HFFc6 (cell line): ENCODE measurements at regions not wholly inside any gene's neighbourhood (a gene's known extent, or its start where the extent isn't known, plus 50 kb on each side); places are given as distances from the start of the nearest gene placed in this dataset.

Experiments used
- DNase-seq: peaks from one replicate; pipeline ENCODE4 v3.0.0-alpha.2; 2018
- H3K27ac Mint-ChIP-seq: 2 replicates; pipeline ENCODE4 v1.8.0; 2020; ENCODE audit warnings: mild to moderate bottlenecking, mixed read lengths
- H3K27me3 Mint-ChIP-seq: 2 replicates; pipeline ENCODE4 v1.8.0; 2021; ENCODE audit warnings: mild to moderate bottlenecking, moderate library complexity, mixed read lengths; ENCODE audit not compliant: insufficient read depth
- H3K36me3 Mint-ChIP-seq: 2 replicates; pipeline ENCODE4 v1.8.0; 2021; ENCODE audit warnings: low read depth, mixed read lengths
- H3K4me1 Mint-ChIP-seq: 2 replicates; pipeline ENCODE4 v1.8.0; 2020; ENCODE audit warnings: low read depth, mixed read lengths
- H3K4me3 Mint-ChIP-seq: 2 replicates; pipeline ENCODE4 v1.8.0; 2020; ENCODE audit warnings: mild to moderate bottlenecking, moderate library complexity, mixed read lengths
- H3K9me3 Mint-ChIP-seq: 2 replicates; pipeline ENCODE4 v1.8.0; 2020; ENCODE audit warnings: mild to moderate bottlenecking, mixed read lengths
- TF ChIP-seq, protein P1 (sequence below): fragments of 200-600 bp; sonication (generic); IDR thresholded peaks from 2 replicates; pipeline ENCODE4 v1.5.0; 2021; ENCODE audit warnings: antibody characterized with exemption, mild to moderate bottlenecking

DNA sequence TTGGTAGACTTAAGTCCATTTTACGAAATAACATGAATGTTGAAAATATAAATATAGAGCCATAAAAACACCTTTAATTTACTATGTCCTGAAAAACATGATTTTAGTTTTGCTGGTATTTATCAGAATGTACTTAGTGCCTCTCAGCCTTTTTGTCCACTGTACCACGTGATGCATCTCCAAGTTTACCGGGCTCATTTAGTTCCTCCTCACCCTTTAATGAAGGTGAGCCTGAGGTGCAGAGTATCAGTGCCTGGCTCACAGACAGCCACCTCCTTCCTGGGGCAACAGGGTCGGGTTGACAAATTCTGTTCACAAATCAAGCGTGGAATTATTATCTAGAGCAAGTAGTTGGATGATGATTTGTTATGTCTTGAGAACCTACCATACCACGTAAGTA lies 420.5 kb upstream of the MEIS1 start:
- H3K27me3 Mint-ChIP-seq = no peaks in the 10 kb centered on the region
- H3K9me3 Mint-ChIP-seq = peaks cover 13% of the 10 kb centered on the region
- TF ChIP-seq, protein P1, sequence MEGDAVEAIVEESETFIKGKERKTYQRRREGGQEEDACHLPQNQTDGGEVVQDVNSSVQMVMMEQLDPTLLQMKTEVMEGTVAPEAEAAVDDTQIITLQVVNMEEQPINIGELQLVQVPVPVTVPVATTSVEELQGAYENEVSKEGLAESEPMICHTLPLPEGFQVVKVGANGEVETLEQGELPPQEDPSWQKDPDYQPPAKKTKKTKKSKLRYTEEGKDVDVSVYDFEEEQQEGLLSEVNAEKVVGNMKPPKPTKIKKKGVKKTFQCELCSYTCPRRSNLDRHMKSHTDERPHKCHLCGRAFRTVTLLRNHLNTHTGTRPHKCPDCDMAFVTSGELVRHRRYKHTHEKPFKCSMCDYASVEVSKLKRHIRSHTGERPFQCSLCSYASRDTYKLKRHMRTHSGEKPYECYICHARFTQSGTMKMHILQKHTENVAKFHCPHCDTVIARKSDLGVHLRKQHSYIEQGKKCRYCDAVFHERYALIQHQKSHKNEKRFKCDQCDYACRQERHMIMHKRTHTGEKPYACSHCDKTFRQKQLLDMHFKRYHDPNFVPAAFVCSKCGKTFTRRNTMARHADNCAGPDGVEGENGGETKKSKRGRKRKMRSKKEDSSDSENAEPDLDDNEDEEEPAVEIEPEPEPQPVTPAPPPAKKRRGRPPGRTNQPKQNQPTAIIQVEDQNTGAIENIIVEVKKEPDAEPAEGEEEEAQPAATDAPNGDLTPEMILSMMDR = no peak
- no peaks in the 10 kb centered on the region for H3K4me1 Mint-ChIP-seq
- DNase-seq = no peak
- no peak overlapping the region for H3K4me3 Mint-ChIP-seq
- H3K27ac Mint-ChIP-seq = no peak overlapping the region
- H3K36me3 Mint-ChIP-seq = no peaks in the 10 kb centered on the region

DNA sequence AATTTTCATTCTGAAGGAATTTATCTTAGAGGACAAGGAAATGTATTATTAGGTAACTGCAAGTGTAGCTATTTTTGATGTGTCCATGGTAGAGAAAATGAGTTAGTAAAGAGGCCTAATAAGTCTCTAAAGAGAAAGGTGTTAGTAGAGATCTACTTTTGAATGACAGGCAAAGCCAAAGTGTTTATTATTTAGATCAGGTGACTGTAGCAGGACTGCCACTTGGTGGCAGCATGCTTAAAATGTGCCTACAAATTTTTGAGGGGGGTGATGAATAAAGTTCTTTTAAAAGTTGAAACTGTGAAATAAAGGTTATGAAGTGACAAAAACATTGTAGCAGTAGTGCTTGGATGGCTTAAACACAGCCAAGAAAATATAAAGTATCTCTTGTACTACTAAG lies 421.5 kb upstream of the MEIS1 start:
- TF ChIP-seq, protein P1 = peak; percentile 60
- no peaks in the 10 kb centered on the region for H3K27me3 Mint-ChIP-seq
- no peaks in the 10 kb centered on the region for H3K4me1 Mint-ChIP-seq
- H3K4me3 Mint-ChIP-seq = no peak overlapping the region
- H3K36me3 Mint-ChIP-seq = no peaks in the 10 kb centered on the region
- DNase-seq = no peak
- H3K27ac Mint-ChIP-seq = no peak overlapping the region
- peaks cover 8% of the 10 kb centered on the region for H3K9me3 Mint-ChIP-seq

DNA sequence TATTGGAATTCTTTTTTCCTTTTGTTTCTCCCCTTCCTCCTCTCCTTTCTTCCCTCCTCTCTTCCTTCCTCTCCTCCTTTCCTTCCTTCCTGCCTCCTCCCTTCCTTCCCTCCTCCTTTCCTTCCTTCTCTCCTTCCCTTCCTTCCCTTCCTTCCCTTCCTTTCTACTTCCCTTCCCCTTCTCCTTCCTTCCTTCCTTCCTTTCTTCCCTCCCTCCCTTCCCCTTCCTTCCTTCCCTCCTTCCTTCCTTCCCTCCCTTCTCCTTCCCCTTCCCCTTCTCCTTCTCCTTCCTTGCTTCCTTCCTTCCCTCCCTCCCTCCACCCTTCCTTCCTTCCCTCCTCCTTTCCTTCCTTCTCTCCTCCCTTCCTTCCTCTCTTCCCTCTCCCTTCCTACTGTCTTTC lies 431.0 kb upstream of the MEIS1 start:
- no peaks in the 10 kb centered on the region for H3K36me3 Mint-ChIP-seq
- no peak overlapping the region for H3K27ac Mint-ChIP-seq
- DNase-seq = no peak
- TF ChIP-seq, protein P1 = no peak
- H3K9me3 Mint-ChIP-seq = peaks cover 20% of the 10 kb centered on the region; the same call in 1 of the 2 replicates
- H3K4me1 Mint-ChIP-seq = no peaks in the 10 kb centered on the region
- no peaks in the 10 kb centered on the region; the same call in 1 of the 2 replicates for H3K27me3 Mint-ChIP-seq
- no peak overlapping the region for H3K4me3 Mint-ChIP-seq

DNA sequence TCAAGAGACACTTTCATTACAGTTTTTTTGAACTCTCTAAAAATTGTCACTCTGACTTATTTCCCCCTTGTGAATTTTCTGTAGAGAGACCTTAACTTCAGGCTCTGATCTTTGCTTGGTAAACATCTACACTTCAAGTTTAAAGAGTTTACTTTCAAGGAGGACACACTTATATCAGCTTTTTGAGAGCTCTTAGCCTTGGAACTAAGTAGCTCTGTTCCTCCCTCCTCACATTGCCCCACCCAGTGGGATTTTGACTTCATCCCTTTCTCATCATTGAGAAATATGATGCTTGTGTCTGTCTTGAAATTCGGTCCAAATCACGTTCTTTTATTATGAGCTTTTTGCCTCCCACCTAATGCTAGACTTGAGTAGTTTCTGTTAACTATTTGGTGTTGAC lies 433.4 kb upstream of the MEIS1 start:
- DNase-seq = no peak
- Mint-ChIP-seq H3K36me3 (no peaks in the 10 kb centered on the region), H3K4me1 (no peaks in the 10 kb centered on the region), H3K4me3 (no peak overlapping the region), H3K27ac (no peak overlapping the region), H3K9me3 (peaks cover 17% of the 10 kb centered on the region; the same call in 1 of the 2 replicates), H3K27me3 (peaks cover 2% of the 10 kb centered on the region)
- TF ChIP-seq, protein P1 = no peak

DNA sequence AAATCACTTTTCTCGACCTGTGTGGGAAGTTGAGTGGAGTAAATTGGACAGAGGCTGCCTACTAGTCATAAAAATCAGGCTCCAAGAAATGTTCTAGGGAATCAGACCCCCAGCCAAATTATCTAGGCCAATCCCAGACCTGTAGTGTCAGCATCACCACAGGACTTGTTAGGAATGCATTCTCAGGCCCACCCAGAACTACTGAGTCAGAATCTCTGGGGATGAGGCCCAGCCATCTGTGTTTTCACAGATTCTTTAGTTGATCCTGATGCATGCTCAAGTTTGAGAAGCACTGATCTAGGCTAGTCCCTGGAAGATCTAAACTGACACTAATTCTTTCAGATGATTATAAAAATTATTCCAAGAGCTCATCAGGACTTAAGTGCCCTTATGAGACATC lies 434.0 kb upstream of the MEIS1 start:
- H3K27ac Mint-ChIP-seq = no peak overlapping the region
- H3K36me3 Mint-ChIP-seq = no peaks in the 10 kb centered on the region
- no peak for DNase-seq
- peaks cover 2% of the 10 kb centered on the region; the same call in 1 of the 2 replicates for H3K27me3 Mint-ChIP-seq
- TF ChIP-seq, protein P1 = no peak
- no peaks in the 10 kb centered on the region for H3K4me1 Mint-ChIP-seq
- peaks cover 17% of the 10 kb centered on the region; the same call in 1 of the 2 replicates for H3K9me3 Mint-ChIP-seq
- H3K4me3 Mint-ChIP-seq = no peak overlapping the region

DNA sequence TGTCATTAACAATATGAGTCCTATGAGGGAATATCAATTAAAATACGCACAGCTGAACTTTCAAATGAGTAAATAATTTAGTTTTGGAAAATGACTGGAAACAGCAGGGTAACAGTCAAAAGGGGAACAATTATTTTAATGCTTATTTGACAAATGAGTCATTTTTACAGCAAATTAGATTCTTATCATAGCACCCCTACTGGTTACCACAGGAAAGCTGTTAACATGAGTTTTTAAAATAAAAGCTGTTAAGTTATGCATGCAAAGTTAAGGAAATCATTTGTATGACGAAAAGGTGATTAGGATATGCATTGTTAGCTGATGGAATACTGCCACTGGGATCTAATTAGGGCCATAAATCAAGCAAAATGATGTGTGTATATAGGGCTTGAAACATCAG lies 435.1 kb upstream of the MEIS1 start:
- Mint-ChIP-seq H3K36me3 (no peaks in the 10 kb centered on the region), H3K27ac (no peak overlapping the region), H3K27me3 (peaks cover 2% of the 10 kb centered on the region; the same call in 1 of the 2 replicates), H3K9me3 (peaks cover 16% of the 10 kb centered on the region; the same call in 1 of the 2 replicates), H3K4me1 (no peaks in the 10 kb centered on the region), H3K4me3 (no peak overlapping the region)
- TF ChIP-seq, protein P1 = peak; percentile 47
- DNase-seq = no peak
